Small intestine (tissue), 7 donors: ENCODE measurements at regions not wholly inside any gene's neighbourhood (a gene's known extent, or its start where the extent isn't known, plus 50 kb on each side); places are given as distances from the start of the nearest gene placed in this dataset.

Source experiments
- DNase-seq, 2 donors: peaks; one replicate each; pipeline versions ENCODE4 v3.0.0 to v3.0.0-alpha.2; 2013
- FAIRE-seq: peaks from 2 replicates; lab custom pipeline; 2012; peaks lifted over from hg19 to GRCh38; lab: Jason Lieb, UNC
- H3K27ac ChIP-seq, 3 donors: one replicate each; pipeline ENCODE4 v1.5.1; 2013; ENCODE audit warnings: low read length in 2 of 3, mild to moderate bottlenecking in 2 of 3, control low read depth in 1 of 3, inconsistent platforms in 1 of 3, low read depth in 1 of 3, moderate library complexity in 1 of 3
- H3K27me3 ChIP-seq, 3 donors: one replicate each; pipeline ENCODE4 v1.6.1; 2013; ENCODE audit warnings: low read length in 3 of 3, inconsistent platforms in 1 of 3; ENCODE audit not compliant: control insufficient read depth in 3 of 3, insufficient read depth in 3 of 3
- H3K36me3 ChIP-seq, 3 donors: one replicate each; pipeline ENCODE4 v1.6.1; 2013; ENCODE audit warnings: low read length in 3 of 3, inconsistent platforms in 1 of 3, low read depth in 1 of 3, mild to moderate bottlenecking in 1 of 3, moderate library complexity in 1 of 3; ENCODE audit not compliant: control insufficient read depth in 3 of 3, insufficient read depth in 2 of 3
- H3K4me1 ChIP-seq, 3 donors: one replicate each; pipeline ENCODE4 v1.6.1; 2013; ENCODE audit warnings: low read length in 2 of 3, inconsistent platforms in 1 of 3, low read depth in 1 of 3, mild to moderate bottlenecking in 1 of 3, moderate library complexity in 1 of 3; ENCODE audit not compliant: control insufficient read depth in 3 of 3, insufficient read depth in 2 of 3
- H3K4me3 ChIP-seq, 3 donors: one replicate each; pipeline ENCODE4 v1.5.1; 2013; ENCODE audit warnings: low read length in 3 of 3, control low read depth in 1 of 3, inconsistent platforms in 1 of 3, low read depth in 1 of 3, mild to moderate bottlenecking in 1 of 3, moderate library complexity in 1 of 3
- H3K9me3 ChIP-seq, 2 donors: one replicate each; pipeline ENCODE4 v1.6.1; 2013; ENCODE audit warnings: low read depth in 1 of 2, low read length in 1 of 2; ENCODE audit not compliant: control insufficient read depth in 2 of 2, insufficient read depth in 1 of 2
- WGBS, 3 donors: extraction: QIAGEN DNeasy Blood & Tissue Kit; methylation state at CpG; one replicate each; pipeline ENCODE4 v1.1.7; 2013; 5-methylcytosine and 5-hydroxymethylcytosine counted together
- donor health status: healthy with polysubstance abuse.
- donor health status: control.
- donor health status: control.
- donor health status: Bipolar disorder and iron deficiency.
- donor health status: healthy.

- DNase-seq (no peak), FAIRE-seq (no peak)
- Histone ChIP-seq H3K9me3 (no peaks in the 10 kb centered on the region), H3K4me3 (no peak overlapping the region), H3K27me3 (no peaks in the 10 kb centered on the region), H3K27ac (no peak overlapping the region), H3K36me3 (no peaks in the 10 kb centered on the region), H3K4me1 (peaks cover 0 to 3% (median 0%) of the 10 kb centered on the region in 3 donors)
- WGBS, 3 donors, result 72 to 89% (median 82%) methylated on average over 6 of the region's 6 CpGs
These were observed 653.5 kb upstream of the PTCHD4 start for GRCh38 chr6:48764286-48765044.

DNA sequence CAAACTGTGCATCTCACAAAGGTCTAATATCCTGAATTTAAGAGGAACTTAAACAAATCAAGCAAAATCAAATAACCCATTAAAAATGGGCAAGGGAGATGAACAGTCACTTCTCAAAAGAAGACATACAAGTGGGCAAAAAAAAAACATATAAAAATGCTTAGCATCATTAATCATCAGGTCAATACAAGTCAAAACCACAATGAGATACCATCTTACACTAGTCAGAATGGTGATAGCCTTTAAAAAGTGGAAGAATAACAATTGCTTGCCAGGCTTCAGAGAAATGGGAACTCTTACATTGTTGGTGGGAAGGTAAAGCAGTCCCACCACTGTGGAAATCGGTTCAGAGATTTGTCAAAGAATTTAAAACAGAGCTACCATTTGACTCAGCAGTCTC, 646.7 kb upstream of the PTCHD4 start:
- DNase-seq (no peak), FAIRE-seq (no peak)
- no peaks in the 10 kb centered on the region for H3K4me1 ChIP-seq
- H3K27me3 ChIP-seq, result no peaks in the 10 kb centered on the region
- H3K27ac ChIP-seq, result no peak overlapping the region
- H3K36me3 ChIP-seq, result no peaks in the 10 kb centered on the region
- no peak overlapping the region for H3K4me3 ChIP-seq
- 44 to 75% (median 65%) methylated on average over 1 of the region's 1 CpG for WGBS, 3 donors
- H3K9me3 ChIP-seq, result no peaks in the 10 kb centered on the region

DNA sequence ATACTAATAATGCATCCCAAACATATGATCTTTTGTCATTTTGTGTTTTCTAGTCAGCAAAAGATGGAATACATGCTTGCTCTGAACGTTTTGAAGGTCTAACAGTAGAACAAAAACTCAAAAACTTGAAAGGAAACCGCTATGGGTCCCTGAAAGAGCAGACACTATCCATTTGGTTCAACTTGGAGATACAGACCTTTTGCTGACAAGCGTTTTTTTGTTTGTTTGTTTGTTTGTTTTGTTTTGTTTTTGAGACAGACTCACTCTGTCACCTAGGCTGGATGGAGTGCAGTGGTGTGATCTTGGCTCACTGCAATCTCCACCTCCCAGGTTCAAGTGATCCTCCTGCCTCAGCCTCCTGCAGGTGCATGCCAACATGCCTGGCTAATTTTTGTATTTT, 644.3 kb upstream of the PTCHD4 start:
- FAIRE-seq (no peak), DNase-seq (no peak)
- no peaks in the 10 kb centered on the region for H3K9me3 ChIP-seq
- H3K36me3 ChIP-seq, result no peaks in the 10 kb centered on the region
- WGBS, 3 donors, result 33 to 52% (median 42%) methylated on average over 3 of the region's 3 CpGs
- H3K27me3 ChIP-seq, result no peaks in the 10 kb centered on the region
- no peak overlapping the region for H3K4me3 ChIP-seq
- H3K27ac ChIP-seq, result no peak overlapping the region
- no peaks in the 10 kb centered on the region for H3K4me1 ChIP-seq

DNA sequence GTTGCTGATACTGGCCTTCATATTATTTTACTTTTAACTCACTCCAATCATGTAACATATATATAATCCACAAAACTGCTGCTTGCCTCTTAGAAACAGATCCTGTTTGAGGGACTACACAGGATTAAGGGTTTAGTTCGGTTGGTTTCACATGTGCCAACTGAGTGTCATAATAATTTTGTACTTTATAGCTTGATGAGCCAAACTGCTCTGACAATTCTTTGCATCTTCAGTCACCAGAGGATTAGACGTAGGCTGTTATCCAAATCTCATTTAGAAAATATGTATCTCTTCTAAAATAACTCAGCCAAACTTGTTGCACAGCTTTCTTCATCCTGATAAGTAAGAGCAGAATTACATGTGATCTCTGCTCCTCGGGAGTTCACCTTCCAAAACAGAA, 643.6 kb upstream of the PTCHD4 start:
- Histone ChIP-seq H3K9me3 (no peaks in the 10 kb centered on the region), H3K27ac (no peak overlapping the region), H3K27me3 (no peaks in the 10 kb centered on the region), H3K36me3 (no peaks in the 10 kb centered on the region), H3K4me3 (no peak overlapping the region), H3K4me1 (no peaks in the 10 kb centered on the region)
- no peak for FAIRE-seq
- 59 to 61% (median 60%) methylated on average over 3 of the region's 3 CpGs for WGBS, 3 donors
- no peak for DNase-seq

DNA sequence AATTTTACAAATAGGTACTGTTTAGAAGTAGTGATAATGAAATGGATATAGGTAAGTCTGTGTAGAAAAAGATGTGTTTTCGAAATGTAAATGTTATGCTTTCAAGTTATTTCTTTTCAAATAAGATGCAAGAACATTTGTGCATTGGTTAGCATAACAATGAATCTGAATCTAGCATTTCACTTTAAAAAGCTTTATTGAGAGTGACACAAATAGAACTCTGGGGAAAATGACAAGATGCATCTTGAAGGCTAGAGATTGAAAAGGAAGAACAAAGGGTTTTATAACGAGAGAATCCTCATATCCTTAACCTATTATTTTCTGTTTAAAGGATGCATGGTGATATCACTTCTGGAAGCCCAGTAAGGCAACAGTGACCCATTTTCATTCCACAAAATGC, 639.9 kb upstream of the PTCHD4 start:
- Histone ChIP-seq H3K36me3 (no peaks in the 10 kb centered on the region), H3K4me1 (no peaks in the 10 kb centered on the region), H3K4me3 (no peak overlapping the region), H3K27ac (no peak overlapping the region), H3K9me3 (no peaks in the 10 kb centered on the region), H3K27me3 (no peaks in the 10 kb centered on the region)
- no peak for FAIRE-seq
- DNase-seq, result no peak
- 69 to 72% (median 70%) methylated on average over 2 of the region's 2 CpGs for WGBS, 3 donors

DNA sequence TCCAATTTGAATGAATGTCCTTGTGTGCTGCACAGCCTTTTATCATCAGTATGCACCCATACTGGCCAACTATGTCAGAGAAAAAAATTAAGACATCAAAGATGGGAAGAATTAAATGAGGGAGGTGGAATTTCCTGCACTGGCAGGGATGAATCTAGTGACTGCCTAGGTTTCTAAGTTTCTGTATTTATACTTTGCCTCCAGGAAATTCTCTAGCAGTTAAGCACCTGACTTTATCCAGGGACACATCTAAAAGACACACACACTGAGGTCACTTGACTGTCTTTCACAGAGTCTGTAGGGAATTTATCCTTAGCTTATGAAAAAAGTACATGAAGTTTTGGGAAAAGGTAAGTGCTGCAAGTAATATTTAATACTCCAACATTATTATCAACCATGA, 636.5 kb upstream of the PTCHD4 start:
- H3K4me3 ChIP-seq, result no peak overlapping the region
- no peak for DNase-seq
- H3K36me3 ChIP-seq, result no peaks in the 10 kb centered on the region
- no peak for FAIRE-seq
- H3K4me1 ChIP-seq, result no peaks in the 10 kb centered on the region
- no peak overlapping the region for H3K27ac ChIP-seq
- H3K27me3 ChIP-seq, result no peaks in the 10 kb centered on the region
- H3K9me3 ChIP-seq, result no peaks in the 10 kb centered on the region

DNA sequence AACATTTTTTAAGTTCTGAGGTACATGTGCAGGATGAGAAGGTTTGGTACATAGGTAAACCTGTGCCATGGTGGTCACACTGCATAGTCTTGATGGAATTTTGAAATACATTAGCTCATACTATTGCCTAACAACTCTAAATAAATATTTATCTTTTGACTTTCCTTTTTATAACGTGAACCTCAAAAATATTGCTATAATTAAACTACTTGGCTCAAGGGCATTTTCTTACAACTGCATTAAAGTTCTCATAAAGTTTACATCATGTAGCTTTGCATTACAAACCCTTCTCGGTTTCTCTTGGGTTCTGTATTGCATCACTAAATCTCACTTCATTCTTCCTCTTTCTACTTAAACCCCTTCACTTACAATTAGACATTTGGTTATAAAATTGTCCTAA, 636.0 kb upstream of the PTCHD4 start:
- 40 to 47% (median 41%) methylated on average over 2 of the region's 2 CpGs for WGBS, 3 donors
- no peak for FAIRE-seq

DNA sequence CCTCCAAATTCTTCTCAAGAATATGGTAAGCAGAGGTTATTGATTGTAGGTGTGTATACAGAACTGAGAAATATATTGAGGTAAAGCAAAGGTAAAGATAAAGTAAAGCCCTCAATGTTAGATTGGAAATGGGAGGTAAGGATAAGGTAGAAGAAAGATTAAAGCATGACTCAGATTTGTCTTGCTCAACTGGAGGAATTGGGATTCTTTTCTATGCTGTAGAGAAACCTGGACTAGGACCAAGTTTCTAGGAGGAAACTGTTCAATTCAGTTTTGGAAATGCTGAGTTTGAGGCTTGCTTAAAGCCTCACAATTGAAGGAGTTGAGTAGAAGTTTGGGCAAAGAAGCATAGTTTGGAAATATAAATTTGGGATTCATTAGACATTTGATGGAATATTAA, 634.0 kb upstream of the PTCHD4 start:
- no peaks in the 10 kb centered on the region for H3K36me3 ChIP-seq
- H3K9me3 ChIP-seq, result no peaks in the 10 kb centered on the region
- H3K4me3 ChIP-seq, result no peak overlapping the region
- no peaks in the 10 kb centered on the region for H3K4me1 ChIP-seq
- no peak for DNase-seq
- no peak overlapping the region for H3K27ac ChIP-seq
- FAIRE-seq, result no peak
- no peaks in the 10 kb centered on the region for H3K27me3 ChIP-seq

More for the DNA sequence above, 636.0 kb upstream of the PTCHD4 start:
- DNase-seq, result no peak
- no peaks in the 10 kb centered on the region for H3K36me3 ChIP-seq
- no peaks in the 10 kb centered on the region for H3K27me3 ChIP-seq
- H3K4me1 ChIP-seq, result no peaks in the 10 kb centered on the region
- no peak overlapping the region for H3K4me3 ChIP-seq
- no peaks in the 10 kb centered on the region for H3K9me3 ChIP-seq
- H3K27ac ChIP-seq, result no peak overlapping the region

DNA sequence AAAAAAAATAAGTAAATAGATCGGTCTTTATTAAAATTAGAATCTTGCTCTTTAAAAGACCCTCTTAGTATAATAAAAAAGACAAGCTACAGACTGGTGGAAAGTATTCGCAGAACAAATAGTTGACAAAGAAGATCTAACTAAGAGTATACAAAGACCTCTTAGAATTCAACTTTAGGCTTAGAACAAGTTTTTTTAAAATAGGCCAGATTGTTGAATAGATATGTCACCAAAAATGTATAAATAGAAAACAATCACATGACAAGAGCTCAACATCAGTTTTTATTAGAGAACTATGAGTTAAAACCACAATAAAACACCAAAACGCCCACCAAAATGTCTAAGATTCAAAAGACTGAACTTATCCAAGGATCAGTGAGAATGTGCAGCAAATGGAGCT, 632.7 kb upstream of the PTCHD4 start:
- WGBS, 3 donors, result 68 to 76% (median 71%) methylated on average over 3 of the region's 3 CpGs
- FAIRE-seq, result no peak
- no peak for DNase-seq
- no peaks in the 10 kb centered on the region for H3K27me3 ChIP-seq
- no peak overlapping the region for H3K4me3 ChIP-seq
- no peaks in the 10 kb centered on the region for H3K36me3 ChIP-seq
- no peak overlapping the region for H3K27ac ChIP-seq
- H3K4me1 ChIP-seq, result no peaks in the 10 kb centered on the region
- no peaks in the 10 kb centered on the region for H3K9me3 ChIP-seq
